DND-41 (cell line): ENCODE measurements at regions not wholly inside any gene's neighbourhood (a gene's known extent, or its start where the extent isn't known, plus 50 kb on each side); places are given as distances from the start of the nearest gene placed in this dataset.
"Not testable (repeated sequence)": the region's sequence is repeated elsewhere in the genome, so short reads cannot be mapped to it uniquely, and the experiment has no call there.

Experiments used
- ATAC-seq: fragments of 200-7000 bp; cut with Tn5 transposase; 3 replicates; pipeline ENCODE4 v1.9.1; 2021; ENCODE audit warnings: low read depth; ENCODE audit not compliant: insufficient read depth
- DNase-seq: peaks from one replicate; pipeline ENCODE4 v3.0.0-alpha.2; 2020
- H2AFZ ChIP-seq: 2 replicates; pipeline ENCODE4 v1.6.0; 2012; ENCODE audit warnings: low read depth, low read length
- H3K27ac ChIP-seq: 2 replicates; pipeline ENCODE4 v1.5.1; 2012; ENCODE audit warnings: low read length, inconsistent platforms
- H3K27me3 ChIP-seq: fragments of 200-600 bp; sonication (generic); 2 replicates; pipeline ENCODE4 v1.6.0; 2012; ENCODE audit warnings: low read length, mild to moderate bottlenecking, inconsistent platforms; ENCODE audit not compliant: insufficient read depth, poor library complexity
- H3K36me3 ChIP-seq: 2 replicates; pipeline ENCODE4 v1.5.1; 2012; ENCODE audit warnings: low read length, inconsistent platforms; ENCODE audit not compliant: insufficient read depth
- H3K4me1 ChIP-seq: 2 replicates; pipeline ENCODE4 v1.5.1; 2012; ENCODE audit warnings: mild to moderate bottlenecking, low read length; ENCODE audit not compliant: insufficient read depth
- H3K4me2 ChIP-seq: 2 replicates; pipeline ENCODE4 v1.6.0; 2012; ENCODE audit warnings: mild to moderate bottlenecking, moderate library complexity, low read length, inconsistent platforms; ENCODE audit not compliant: insufficient read depth
- H3K4me3 ChIP-seq, 2 experiments: fragments of 200-600 bp in 1 of 2; shearing (Covaris generic) in 1 of 2; 2 replicates each; pipeline ENCODE4 v1.5.1; 2012 to 2016; ENCODE audit warnings: inconsistent platforms in 2 of 2, low read length in 2 of 2, mild to moderate bottlenecking in 2 of 2, low read depth in 1 of 2, moderate library complexity in 1 of 2
- H3K79me2 ChIP-seq: 2 replicates; pipeline ENCODE4 v1.6.0; 2012; ENCODE audit warnings: low read length, inconsistent platforms; ENCODE audit not compliant: insufficient read depth
- H3K9ac ChIP-seq: 2 replicates; pipeline ENCODE4 v1.6.0; 2012; ENCODE audit warnings: low read depth, mild to moderate bottlenecking, inconsistent platforms, low read length, moderate library complexity
- H3K9me3 ChIP-seq: 2 replicates; pipeline ENCODE4 v1.5.1; 2012; ENCODE audit warnings: low read length, moderate library complexity, mild to moderate bottlenecking, inconsistent platforms; ENCODE audit not compliant: insufficient read depth, severe bottlenecking
- H4K20me1 ChIP-seq: 2 replicates; pipeline ENCODE4 v1.6.0; 2012; ENCODE audit warnings: low read length; ENCODE audit not compliant: insufficient read depth
- CTCF ChIP-seq: IDR thresholded peaks from 2 replicates; pipeline ENCODE4 v1.5.1; 2012; ENCODE audit warnings: borderline replicate concordance, low read length, moderate library complexity, mild to moderate bottlenecking; ENCODE audit not compliant: poor library complexity, severe bottlenecking; ENCODE audit errors: extremely low read depth
- EZH2 ChIP-seq: IDR thresholded peaks from 3 replicates; pipeline ENCODE4 v1.6.1; 2012; ENCODE audit warnings: borderline replicate concordance, low read depth, mild to moderate bottlenecking, moderate library complexity, low read length, inconsistent platforms; ENCODE audit not compliant: severe bottlenecking

DNA sequence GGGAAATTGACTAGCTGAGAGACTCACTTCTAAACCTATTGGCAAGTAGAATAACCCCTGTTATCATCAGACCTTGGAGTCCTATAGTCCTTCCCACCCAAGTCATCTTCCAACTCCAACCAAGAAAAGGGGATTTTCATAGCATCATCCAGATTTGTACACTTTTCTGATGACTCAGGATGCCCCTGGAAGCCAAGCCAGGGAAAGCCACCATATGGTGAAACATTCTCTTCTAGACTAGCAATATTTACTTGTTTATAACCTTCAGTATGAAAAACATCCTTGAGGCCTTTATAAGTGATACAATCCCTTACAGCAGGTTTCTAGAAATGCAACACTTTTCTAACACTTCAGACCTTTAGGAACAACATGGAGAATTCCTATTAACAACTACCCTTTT lies 618.8 kb upstream of the CDH11 start:
- H3K79me2 ChIP-seq = no peaks in the 10 kb centered on the region
- no peak for DNase-seq
- H3K27me3 ChIP-seq = peaks cover 6% of the 10 kb centered on the region
- no peak for TF ChIP-seq CTCF
- TF ChIP-seq EZH2 = no peak
- H3K4me3 ChIP-seq = no peak overlapping the region
- H3K9ac ChIP-seq = no peak overlapping the region
- no peaks in the 10 kb centered on the region for H3K36me3 ChIP-seq
- no peak for ATAC-seq
- no peaks in the 10 kb centered on the region for H4K20me1 ChIP-seq
- H3K27ac ChIP-seq = no peak overlapping the region
- H3K4me2 ChIP-seq = no peak overlapping the region
- no peaks in the 10 kb centered on the region for H3K4me1 ChIP-seq
- H3K9me3 ChIP-seq = no peaks in the 10 kb centered on the region
- no peak overlapping the region for H2AFZ ChIP-seq

DNA sequence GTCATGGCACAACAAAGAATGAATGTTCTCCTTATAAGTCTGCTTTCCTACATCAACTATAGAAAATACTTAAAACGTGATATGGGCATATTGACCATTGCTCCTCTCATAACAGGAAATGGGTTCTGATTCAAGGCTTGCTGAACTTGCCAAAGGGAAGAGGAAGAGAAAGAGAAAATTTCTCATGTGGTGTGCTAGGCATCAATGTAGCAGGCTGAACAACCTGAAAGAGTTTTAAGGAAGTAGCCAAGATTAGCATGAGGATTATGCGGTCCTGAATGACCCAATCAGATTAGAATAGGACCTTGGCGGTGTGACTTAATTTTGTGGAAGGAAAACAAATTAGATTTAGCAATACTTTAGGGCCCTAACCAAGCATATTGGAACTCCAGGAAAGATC lies 617.7 kb upstream of the CDH11 start:
- Histone ChIP-seq H3K79me2 (no peaks in the 10 kb centered on the region), H3K4me3 (no peak overlapping the region), H3K27me3 (peaks cover 6% of the 10 kb centered on the region), H3K27ac (no peak overlapping the region), H3K4me2 (no peak overlapping the region), H2AFZ (no peak overlapping the region), H3K4me1 (no peaks in the 10 kb centered on the region), H4K20me1 (no peaks in the 10 kb centered on the region), H3K9me3 (no peaks in the 10 kb centered on the region), H3K36me3 (no peaks in the 10 kb centered on the region), H3K9ac (no peak overlapping the region)
- TF ChIP-seq CTCF = no peak
- TF ChIP-seq EZH2 = no peak
- DNase-seq (no peak), ATAC-seq (no peak)

DNA sequence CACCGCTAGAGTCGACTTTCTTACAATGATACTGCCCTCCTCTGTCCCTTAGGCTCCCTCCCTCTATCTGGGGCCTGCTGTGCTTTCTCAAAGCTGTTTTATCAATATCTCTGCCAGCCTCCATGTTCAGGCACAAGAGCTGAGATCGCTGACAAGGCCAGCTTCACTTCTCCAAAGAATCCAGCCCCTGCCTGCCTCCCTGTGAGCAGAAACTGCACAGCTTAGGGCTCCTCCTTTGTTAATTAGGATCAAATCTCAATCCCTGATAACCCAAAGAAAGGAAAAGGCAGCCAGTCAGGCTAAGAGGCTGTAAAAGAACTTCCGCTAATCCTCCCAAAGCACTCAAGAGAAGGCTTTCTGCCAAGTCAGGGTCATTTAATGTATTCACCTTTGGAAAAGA lies 616.0 kb upstream of the CDH11 start:
- H3K27me3 ChIP-seq = peaks cover 4% of the 10 kb centered on the region
- DNase-seq (no peak), ATAC-seq (no peak)
- H3K9ac ChIP-seq = no peak overlapping the region
- no peak overlapping the region for H3K4me2 ChIP-seq
- H3K4me1 ChIP-seq = no peaks in the 10 kb centered on the region
- H3K79me2 ChIP-seq = no peaks in the 10 kb centered on the region
- H4K20me1 ChIP-seq = no peaks in the 10 kb centered on the region
- H3K9me3 ChIP-seq = no peaks in the 10 kb centered on the region
- no peak overlapping the region for H3K4me3 ChIP-seq
- H3K36me3 ChIP-seq = no peaks in the 10 kb centered on the region
- no peak for TF ChIP-seq EZH2
- TF ChIP-seq CTCF = no peak
- no peak overlapping the region for H2AFZ ChIP-seq
- no peak overlapping the region for H3K27ac ChIP-seq

DNA sequence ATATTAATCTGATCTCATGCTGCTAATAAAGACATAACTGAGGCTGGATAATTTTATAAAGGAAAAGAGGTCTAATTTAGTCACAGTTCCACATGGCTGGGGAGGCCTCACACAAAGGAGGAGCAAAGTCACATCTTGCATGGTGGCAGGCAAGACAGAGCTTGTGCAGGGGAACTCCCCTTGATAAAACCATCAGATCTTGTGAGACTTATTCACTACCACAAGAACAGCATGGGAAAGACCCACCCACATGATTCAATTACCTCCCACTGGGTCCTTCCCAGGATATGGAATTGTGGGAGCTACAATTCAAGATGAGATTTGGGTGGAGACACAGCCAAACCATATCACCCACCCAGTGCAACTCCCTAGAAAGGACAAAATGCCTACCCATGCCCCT lies 613.8 kb upstream of the CDH11 start:
- H3K9me3 ChIP-seq, H4K20me1 ChIP-seq, H3K4me1 ChIP-seq, H3K27ac ChIP-seq, H2AFZ ChIP-seq, H3K9ac ChIP-seq, DNase-seq, H3K27me3 ChIP-seq, H3K4me2 ChIP-seq, ATAC-seq, H3K36me3 ChIP-seq, H3K4me3 ChIP-seq, H3K79me2 ChIP-seq: not testable (repeated sequence)
